ENCODE measurements at regions not wholly inside any gene's neighbourhood (a gene's known extent, or its start where the extent isn't known, plus 50 kb on each side); places are given as distances from the start of the nearest gene placed in this dataset.

- in situ Hi-C loops (cut with HindIII; ENCODE audit: low pct_ligation_motif_present, low sequenced_read_pairs), result loop anchor here (25.0 kb wide), 1 partner anchor 209 kb away; no protein-coding TSS in a partner anchor
- H3K27ac ChIP-seq, result no peak overlapping the region
- peak; percentile 40 for DNase-seq
- TF ChIP-seq CTCF (IDR thresholded peaks at IDR 0.05; ENCODE audit: low read depth, low read length, missing control alignments), result peak; percentile 75
- no peak overlapping the region for H3K4me3 ChIP-seq (ENCODE audit: low read depth, low read length)
- H3K27me3 ChIP-seq (replicated peaks), result no peaks in the 10 kb centered on the region
- H3K36me3 ChIP-seq (replicated peaks), result no peaks in the 10 kb centered on the region
Observed at GRCh38 chr4:186946682-186947294, 223.1 kb upstream of the FAT1 start.

- H3K36me3 ChIP-seq (replicated peaks), result no peaks in the 10 kb centered on the region
Observed at GRCh38 chr4:186948361-186949242, 224.9 kb upstream of the FAT1 start.

GRCh38 chr4:186949847-186950246, 226.2 kb upstream of the FAT1 start:
- no peaks in the 10 kb centered on the region for H3K27me3 ChIP-seq (replicated peaks)
- H3K36me3 ChIP-seq (replicated peaks), result no peaks in the 10 kb centered on the region
- H3K27ac ChIP-seq, result no peak overlapping the region
- no peak for TF ChIP-seq CTCF (IDR thresholded peaks at IDR 0.05; ENCODE audit: low read depth, low read length, missing control alignments)
- no peak overlapping the region for H3K4me3 ChIP-seq (ENCODE audit: low read depth, low read length)
- in situ Hi-C loops (cut with HindIII; ENCODE audit: low pct_ligation_motif_present, low sequenced_read_pairs), result loop anchor here (25.0 kb wide), 1 partner anchor 213 kb away; no protein-coding TSS in a partner anchor
- DNase-seq, result no peak

More at GRCh38 chr4:186948361-186949242, 224.9 kb upstream of the FAT1 start:
- Histone ChIP-seq H3K4me3 (ENCODE audit: low read depth, low read length) (no peak overlapping the region), H3K27me3 (replicated peaks) (no peaks in the 10 kb centered on the region), H3K27ac (peak overlapping the region; percentile 66)
- DNase-seq, result peak; percentile 75
- peak; percentile 85 for TF ChIP-seq CTCF (IDR thresholded peaks at IDR 0.05; ENCODE audit: low read depth, low read length, missing control alignments)
- in situ Hi-C loops (cut with HindIII; ENCODE audit: low pct_ligation_motif_present, low sequenced_read_pairs), result loop anchor here (25.0 kb wide), 1 partner anchor 211 kb away; no protein-coding TSS in a partner anchor

- Histone ChIP-seq H3K36me3 (replicated peaks) (no peaks in the 10 kb centered on the region), H3K27ac (no peak overlapping the region), H3K4me3 (ENCODE audit: low read depth, low read length) (no peak overlapping the region), H3K27me3 (replicated peaks) (no peaks in the 10 kb centered on the region)
- TF ChIP-seq CTCF (IDR thresholded peaks at IDR 0.05; ENCODE audit: low read depth, low read length, missing control alignments), result no peak
- in situ Hi-C loops (cut with HindIII; ENCODE audit: low pct_ligation_motif_present, low sequenced_read_pairs), result no loop called here
- DNase-seq, result no peak
Observed at GRCh38 chr4:186952709-186953108, 229.1 kb upstream of the FAT1 start.

- Histone ChIP-seq H3K27ac (no peak overlapping the region), H3K4me3 (ENCODE audit: low read depth, low read length) (no peak overlapping the region), H3K27me3 (replicated peaks) (no peaks in the 10 kb centered on the region), H3K36me3 (replicated peaks) (no peaks in the 10 kb centered on the region)
- no peak for TF ChIP-seq CTCF (IDR thresholded peaks at IDR 0.05; ENCODE audit: low read depth, low read length, missing control alignments)
- no peak for DNase-seq
- in situ Hi-C loops (cut with HindIII; ENCODE audit: low pct_ligation_motif_present, low sequenced_read_pairs), result no loop called here
Observed at GRCh38 chr4:186953599-186954260, 230.1 kb upstream of the FAT1 start.
